GM12891 (cell line): ENCODE measurements at regions not wholly inside any gene's neighbourhood (a gene's known extent, or its start where the extent isn't known, plus 50 kb on each side); places are given as distances from the start of the nearest gene placed in this dataset.

Source experiments
- POLR2A ChIP-seq: IDR thresholded peaks from 2 replicates; pipeline ENCODE4 v1.6.1; 2011; ENCODE audit warnings: low read depth, low read length, control low read depth
- POLR2AphosphoS5 ChIP-seq: IDR thresholded peaks from 2 replicates; pipeline ENCODE4 v1.6.1; 2011; ENCODE audit warnings: low read depth, low read length, control low read depth
- POU2F2 ChIP-seq: IDR thresholded peaks from 2 replicates; pipeline ENCODE4 v1.6.1; 2011; ENCODE audit warnings: low read depth, mild to moderate bottlenecking, control low read depth, low read length, moderate library complexity
- SPI1 ChIP-seq: IDR thresholded peaks from 2 replicates; pipeline ENCODE4 v1.6.1; 2011; ENCODE audit warnings: low read depth, low read length, control low read depth
- TAF1 ChIP-seq: IDR thresholded peaks from 2 replicates; pipeline ENCODE4 v1.6.1; 2011; ENCODE audit warnings: low read depth, low read length, control low read depth

GRCh38 chr7:24075426-24075810, 208.6 kb upstream of the NPY start:
- TF ChIP-seq SPI1: no peak
- TF ChIP-seq POLR2A: no peak
- no peak for TF ChIP-seq POLR2AphosphoS5
- no peak for TF ChIP-seq TAF1
- no peak for TF ChIP-seq POU2F2
